Sigmoid colon (tissue), 6 donors: ENCODE measurements at regions not wholly inside any gene's neighbourhood (a gene's known extent, or its start where the extent isn't known, plus 50 kb on each side); places are given as distances from the start of the nearest gene placed in this dataset.

ENCODE experiments used
- DNase-seq: peaks from one replicate; pipeline ENCODE4 v3.0.0-alpha.2; 2019
- H3K27ac ChIP-seq, 4 donors: fragments of 200-600 bp; sonication (generic); one replicate each; pipeline ENCODE4 v1.5.1; 2016 to 2019; ENCODE audit warnings: mild to moderate bottlenecking in 1 of 4
- H3K27me3 ChIP-seq, 3 donors: fragments of 200-600 bp; sonication (generic); one replicate each; pipeline ENCODE4 v1.5.1; 2019; ENCODE audit warnings: mild to moderate bottlenecking in 1 of 3
- H3K36me3 ChIP-seq, 4 donors: fragments of 200-600 bp; sonication (generic); one replicate each; pipeline ENCODE4 v1.5.1; 2016 to 2019
- H3K4me1 ChIP-seq, 4 donors: fragments of 200-600 bp; sonication (generic); one replicate each; pipeline ENCODE4 v1.5.1; 2017 to 2019
- H3K4me3 ChIP-seq, 4 donors: fragments of 200-600 bp; sonication (generic); one replicate each; pipeline ENCODE4 v1.5.1; 2017 to 2019; ENCODE audit warnings: mild to moderate bottlenecking in 2 of 4, moderate library complexity in 1 of 4
- H3K9me3 ChIP-seq, 4 donors: fragments of 200-600 bp in 3 of 4; sonication (generic) in 3 of 4; one replicate each; pipeline versions ENCODE4 v1.5.1 to v1.6.1; 2013 to 2019
- EP300 ChIP-seq, 4 donors: sonication (generic); formaldehyde crosslinking; IDR thresholded peaks; one replicate each; pipeline ENCODE4 v1.6.1; 2017; ENCODE audit warnings: antibody characterized with exemption in 4 of 4
- POLR2A ChIP-seq, 2 donors: fragments of 450-650 bp; IDR thresholded peaks; one replicate each; pipeline ENCODE4 v1.6.1; 2016; ENCODE audit warnings: antibody characterized with exemption in 2 of 2, mild to moderate bottlenecking in 2 of 2, moderate library complexity in 2 of 2
- POLR2AphosphoS5 ChIP-seq, 4 donors: sonication (generic); formaldehyde crosslinking; IDR thresholded peaks; one replicate each; pipeline ENCODE4 v1.6.1; 2017; ENCODE audit warnings: antibody characterized with exemption in 4 of 4
- WGBS, 2 donors: extraction: QIAGEN DNeasy Blood & Tissue Kit; methylation state at CpG; one replicate each; pipeline ENCODE4 v1.1.7; 2013; 5-methylcytosine and 5-hydroxymethylcytosine counted together
- intact Hi-C: fragments of 100-400 bp; cut with DNase I; formaldehyde crosslinking; loops from one replicate; pipeline ENCODE4 v1.15.1; 2023
- TF ChIP-seq, protein P1 (sequence below), 4 experiments: fragments of 450-650 bp in 3 of 4; fragments of 200-600 bp in 1 of 4; IDR thresholded peaks; one replicate each; pipeline ENCODE4 v1.5.1; 2016 to 2019; ENCODE audit warnings: antibody characterized with exemption in 4 of 4, mild to moderate bottlenecking in 3 of 4, moderate library complexity in 2 of 4
- donor health status: healthy with polysubstance abuse.
- donor health status: healthy.

DNA sequence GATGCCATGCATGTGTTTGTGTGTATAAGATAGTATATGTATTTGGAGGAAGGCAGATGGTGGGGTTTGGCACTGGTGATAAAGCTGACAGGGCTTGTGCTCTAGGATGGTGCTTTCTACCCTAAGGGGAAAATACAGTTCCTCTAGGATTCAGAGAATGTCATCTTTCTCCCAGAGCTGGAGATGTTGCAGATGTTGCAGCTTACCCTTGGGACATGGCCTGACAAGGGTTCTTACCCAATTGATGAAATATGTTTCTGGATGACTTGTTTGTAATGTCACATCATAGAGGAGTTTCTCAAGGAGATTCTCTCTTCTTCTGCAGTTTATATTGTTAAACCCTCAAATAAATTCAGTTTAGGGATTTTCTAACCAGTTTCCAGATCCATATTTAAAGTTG lies 52.5 kb upstream of the PITX2 start:
- intact Hi-C loops: no loop called here
- no peak for TF ChIP-seq POLR2A (IDR thresholded peaks at IDR 0.05)
- TF ChIP-seq EP300 (IDR thresholded peaks at IDR 0.05): no peak
- TF ChIP-seq, protein P1, sequence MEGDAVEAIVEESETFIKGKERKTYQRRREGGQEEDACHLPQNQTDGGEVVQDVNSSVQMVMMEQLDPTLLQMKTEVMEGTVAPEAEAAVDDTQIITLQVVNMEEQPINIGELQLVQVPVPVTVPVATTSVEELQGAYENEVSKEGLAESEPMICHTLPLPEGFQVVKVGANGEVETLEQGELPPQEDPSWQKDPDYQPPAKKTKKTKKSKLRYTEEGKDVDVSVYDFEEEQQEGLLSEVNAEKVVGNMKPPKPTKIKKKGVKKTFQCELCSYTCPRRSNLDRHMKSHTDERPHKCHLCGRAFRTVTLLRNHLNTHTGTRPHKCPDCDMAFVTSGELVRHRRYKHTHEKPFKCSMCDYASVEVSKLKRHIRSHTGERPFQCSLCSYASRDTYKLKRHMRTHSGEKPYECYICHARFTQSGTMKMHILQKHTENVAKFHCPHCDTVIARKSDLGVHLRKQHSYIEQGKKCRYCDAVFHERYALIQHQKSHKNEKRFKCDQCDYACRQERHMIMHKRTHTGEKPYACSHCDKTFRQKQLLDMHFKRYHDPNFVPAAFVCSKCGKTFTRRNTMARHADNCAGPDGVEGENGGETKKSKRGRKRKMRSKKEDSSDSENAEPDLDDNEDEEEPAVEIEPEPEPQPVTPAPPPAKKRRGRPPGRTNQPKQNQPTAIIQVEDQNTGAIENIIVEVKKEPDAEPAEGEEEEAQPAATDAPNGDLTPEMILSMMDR (IDR thresholded peaks at IDR 0.05): no peak
- TF ChIP-seq POLR2AphosphoS5 (IDR thresholded peaks at IDR 0.05): no peak
- DNase-seq: no peak
- Histone ChIP-seq H3K4me1 (no peaks in the 10 kb centered on the region), H3K27me3 (no peaks in the 10 kb centered on the region), H3K4me3 (no peak overlapping the region), H3K36me3 (no peaks in the 10 kb centered on the region), H3K9me3 (no peaks in the 10 kb centered on the region), H3K27ac (no peak overlapping the region)

DNA sequence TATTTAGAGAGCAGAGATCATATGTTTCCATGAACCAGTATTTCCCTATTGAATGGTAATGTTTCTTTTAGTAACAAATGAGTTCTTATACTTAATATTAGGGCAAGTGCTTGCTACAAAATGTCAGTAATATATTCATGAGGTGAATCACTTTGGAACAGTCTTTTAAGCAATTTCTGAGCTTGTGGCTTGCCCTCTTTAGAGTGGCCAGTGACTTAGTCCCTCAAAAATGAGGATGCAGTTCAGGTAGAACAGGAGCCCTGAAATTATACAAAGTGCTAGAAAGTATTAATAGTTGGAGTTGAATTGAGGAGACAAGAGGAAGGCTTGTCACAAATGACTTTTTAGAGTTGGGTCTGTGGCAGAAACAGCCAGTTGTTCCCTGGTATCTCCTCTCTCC lies 53.4 kb upstream of the PITX2 start:
- no peaks in the 10 kb centered on the region for H3K9me3 ChIP-seq
- TF ChIP-seq POLR2A (IDR thresholded peaks at IDR 0.05) (no peak), POLR2AphosphoS5 (IDR thresholded peaks at IDR 0.05) (no peak), EP300 (IDR thresholded peaks at IDR 0.05) (no peak)
- TF ChIP-seq, protein P1 (IDR thresholded peaks at IDR 0.05): no peak
- H3K27me3 ChIP-seq: no peaks in the 10 kb centered on the region
- H3K36me3 ChIP-seq: no peaks in the 10 kb centered on the region
- no peaks in the 10 kb centered on the region for H3K4me1 ChIP-seq
- no peak overlapping the region for H3K4me3 ChIP-seq
- H3K27ac ChIP-seq: no peak overlapping the region
- intact Hi-C loops: no loop called here
- DNase-seq: no peak

DNA sequence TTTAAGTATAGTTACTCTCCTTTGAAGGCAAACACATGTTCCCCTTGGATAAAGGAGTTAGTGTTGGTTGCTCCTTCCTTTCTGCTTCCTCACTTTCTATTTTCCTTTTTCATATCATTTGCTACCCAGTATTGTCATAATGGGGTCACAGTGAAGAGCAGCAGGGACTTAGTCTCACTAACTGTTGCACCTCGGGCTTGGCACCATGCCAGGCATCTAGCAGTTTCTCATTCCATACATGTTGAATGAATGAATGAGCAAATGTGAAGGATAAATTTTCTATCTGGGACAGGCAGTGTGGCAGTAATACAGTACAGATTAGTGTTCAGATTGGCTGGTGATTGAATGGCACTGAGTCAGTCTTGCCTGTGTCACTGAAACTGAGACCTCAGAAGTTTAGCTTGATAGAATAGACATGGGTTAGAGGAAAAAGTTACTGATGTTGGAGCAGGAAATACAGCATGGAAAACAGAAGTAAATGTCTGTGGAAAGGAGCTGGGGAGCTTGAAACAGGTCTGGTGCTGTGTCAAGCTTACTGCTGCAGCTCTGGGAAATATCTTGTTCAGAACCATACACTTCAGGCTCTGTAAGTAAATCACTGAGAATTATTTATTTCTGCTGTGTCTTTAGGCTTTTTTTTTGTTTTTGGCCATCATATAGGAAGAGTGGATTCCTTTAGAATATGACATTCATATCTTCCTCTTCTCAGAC lies 55.8 kb upstream of the PITX2 start:
- intact Hi-C loops: no loop called here
- Histone ChIP-seq H3K27ac (no peak overlapping the region), H3K4me3 (no peak overlapping the region), H3K9me3 (no peaks in the 10 kb centered on the region), H3K4me1 (no peaks in the 10 kb centered on the region), H3K27me3 (no peaks in the 10 kb centered on the region), H3K36me3 (no peaks in the 10 kb centered on the region)
- DNase-seq: no peak
- 14 to 45% methylated on average over 1 of the region's 1 CpG for WGBS, 2 donors
- TF ChIP-seq EP300 (IDR thresholded peaks at IDR 0.05) (no peak), POLR2AphosphoS5 (IDR thresholded peaks at IDR 0.05) (no peak)
- TF ChIP-seq, protein P1 (IDR thresholded peaks at IDR 0.05): no peak

DNA sequence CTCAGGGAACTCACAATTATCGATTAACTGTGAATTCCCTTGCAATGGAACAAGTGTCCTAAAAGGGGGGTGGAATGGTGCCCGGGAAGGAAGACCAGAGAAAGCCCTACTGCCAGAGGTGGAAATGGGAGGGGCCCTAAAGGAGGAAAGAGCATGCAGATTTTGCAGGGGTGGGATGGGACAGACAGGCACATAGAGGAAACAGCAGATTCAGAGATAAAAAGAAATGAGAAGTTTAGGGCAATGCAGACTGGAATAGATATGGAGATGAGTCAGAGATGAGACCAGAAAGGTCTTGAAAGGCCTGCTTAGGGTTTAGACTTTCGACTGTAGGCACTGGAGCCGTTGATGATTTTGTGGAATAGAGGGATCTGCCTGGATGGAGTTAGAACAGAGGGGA lies 57.4 kb upstream of the PITX2 start:
- Histone ChIP-seq H3K4me3 (no peak overlapping the region), H3K9me3 (no peaks in the 10 kb centered on the region), H3K27ac (no peak overlapping the region), H3K4me1 (no peaks in the 10 kb centered on the region), H3K27me3 (no peaks in the 10 kb centered on the region), H3K36me3 (no peaks in the 10 kb centered on the region)
- WGBS, 2 donors: 75 to 84% methylated on average over 4 of the region's 4 CpGs
- intact Hi-C loops: no loop called here
- DNase-seq: no peak
- TF ChIP-seq POLR2A (IDR thresholded peaks at IDR 0.05): no peak
- no peak for TF ChIP-seq POLR2AphosphoS5 (IDR thresholded peaks at IDR 0.05)
- TF ChIP-seq EP300 (IDR thresholded peaks at IDR 0.05): no peak
- TF ChIP-seq, protein P1 (IDR thresholded peaks at IDR 0.05): no peak

DNA sequence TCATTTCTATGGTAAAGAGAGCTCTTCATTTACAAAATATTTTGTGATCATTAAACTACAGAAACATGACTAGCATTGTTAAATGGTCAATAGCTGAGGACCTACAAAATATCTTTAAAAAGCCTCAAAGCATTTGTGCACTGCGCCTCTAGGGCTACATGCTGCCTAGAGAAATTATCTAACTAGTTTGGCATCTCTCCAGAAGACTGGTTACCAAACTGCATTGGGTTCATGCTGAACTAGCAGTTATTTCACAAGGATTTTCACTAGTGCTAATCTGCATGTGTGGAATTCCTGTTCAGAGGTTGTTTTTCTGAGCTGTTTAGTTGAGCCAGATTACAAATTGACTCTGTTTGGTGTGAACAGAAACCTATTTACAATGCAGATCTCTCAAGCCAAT lies 58.5 kb upstream of the PITX2 start:
- no peak overlapping the region for H3K4me3 ChIP-seq
- no peaks in the 10 kb centered on the region for H3K27me3 ChIP-seq
- no peaks in the 10 kb centered on the region for H3K36me3 ChIP-seq
- no peaks in the 10 kb centered on the region for H3K4me1 ChIP-seq
- DNase-seq: no peak
- TF ChIP-seq, protein P1 (IDR thresholded peaks at IDR 0.05): no peak
- TF ChIP-seq POLR2AphosphoS5 (IDR thresholded peaks at IDR 0.05) (no peak), POLR2A (IDR thresholded peaks at IDR 0.05) (no peak), EP300 (IDR thresholded peaks at IDR 0.05) (no peak)
- H3K27ac ChIP-seq: no peak overlapping the region
- WGBS, 2 donors: 83 to 89% methylated on average over 1 of the region's 1 CpG
- intact Hi-C loops: no loop called here
- no peaks in the 10 kb centered on the region for H3K9me3 ChIP-seq
